Right lobe of liver (tissue), 6 donors: ENCODE measurements at regions not wholly inside any gene's neighbourhood (a gene's known extent, or its start where the extent isn't known, plus 50 kb on each side); places are given as distances from the start of the nearest gene placed in this dataset.

ENCODE experiments used
- ATAC-seq, 4 donors: fragments of 200-7000 bp; cut with Tn5 transposase; one replicate each; pipeline ENCODE4 v1.9.1; 2020; ENCODE audit warnings: mild to moderate bottlenecking in 4 of 4, moderate library complexity in 4 of 4
- DNase-seq, 3 donors: peaks; one replicate each; pipeline ENCODE4 v3.0.0-alpha.2; 2020
- H3K27ac ChIP-seq, 3 donors: fragments of 200-600 bp; one replicate each; pipeline ENCODE4 v1.8.0; 2022
- H3K27me3 ChIP-seq, 2 donors: fragments of 200-600 bp; one replicate each; pipeline ENCODE4 v1.8.0; 2022
- H3K36me3 ChIP-seq, 4 donors: fragments of 200-600 bp; sonication (generic) in 1 of 4; one replicate each; pipeline versions ENCODE4 v1.5.1 to v1.8.0; 2017 to 2022; ENCODE audit warnings: control low read depth in 1 of 4
- H3K4me1 ChIP-seq, 4 donors: fragments of 200-600 bp; sonication (generic) in 1 of 4; one replicate each; pipeline versions ENCODE4 v1.5.1 to v1.8.0; 2017 to 2022; ENCODE audit warnings: control low read depth in 1 of 4
- H3K4me3 ChIP-seq, 3 donors: fragments of 200-600 bp; one replicate each; pipeline ENCODE4 v1.8.0; 2022
- H3K9me3 ChIP-seq, 4 donors: fragments of 200-600 bp; sonication (generic) in 1 of 4; one replicate each; pipeline versions ENCODE4 v1.5.1 to v1.8.0; 2017 to 2022; ENCODE audit warnings: control low read depth in 1 of 4
- POLR2A ChIP-seq: fragments of 450-650 bp; IDR thresholded peaks from one replicate; pipeline ENCODE4 v1.6.1; 2017; ENCODE audit warnings: antibody characterized with exemption, mild to moderate bottlenecking
- WGBS: methylation state at CpG from one replicate; pipeline ENCODE4 v1.1.6; 2018; ENCODE audit warnings: low coverage, low lambda C conversion rate; ENCODE audit not compliant: insufficient coverage; ENCODE audit errors: missing lambda C conversion rate; 5-methylcytosine and 5-hydroxymethylcytosine counted together
- intact Hi-C, 2 donors: fragments of 100-400 bp; cut with DNase I; formaldehyde crosslinking; loops; one replicate each; pipeline versions ENCODE4 v1.11.2 to v1.14.1; 2022
- TF ChIP-seq, protein P1 (sequence below), 4 donors: fragments of 200-600 bp in 3 of 4; fragments of 450-650 bp in 1 of 4; IDR thresholded peaks; one replicate each; pipeline versions ENCODE4 v1.5.1 to v1.8.0; 2016 to 2022; ENCODE audit warnings: antibody characterized with exemption in 4 of 4, mild to moderate bottlenecking in 2 of 4
- donor health status: DM: no; HTN: yes; CAD: no.
- donor health status: DM: no; HTN: no; CAD: no.
- donor health status: DM: no; HTN: no; CAD: no.
- donor health status: DM: no; HTN: yes; CAD: no.
- donor health status: DM: no; HTN: yes; CAD: no.

DNA sequence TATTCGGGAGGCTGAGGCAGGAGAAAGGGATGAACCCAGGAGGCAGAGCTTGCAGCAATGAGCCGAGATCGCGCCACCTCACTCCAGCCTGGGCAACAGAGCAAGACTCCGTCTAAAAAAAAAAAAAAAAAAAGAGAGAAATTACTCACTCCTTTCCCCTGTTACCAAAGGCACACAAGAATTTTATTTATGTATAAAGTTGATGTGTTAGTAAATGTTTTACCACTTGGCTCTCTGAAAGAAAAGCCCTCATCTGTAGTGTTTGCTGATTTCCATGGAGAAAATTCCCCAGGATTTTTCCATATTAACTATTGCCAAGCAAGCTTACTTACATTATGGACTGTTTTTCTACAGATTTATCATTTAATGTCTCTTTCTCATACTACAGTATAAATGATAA is 142.1 kb upstream of the PABPC4L start:
- H3K4me1 ChIP-seq = no peaks in the 10 kb centered on the region
- WGBS = 44% methylated on average over 4 of the region's 5 CpGs
- no peak overlapping the region for H3K4me3 ChIP-seq
- DNase-seq = no peak
- intact Hi-C loops = no loop called here
- H3K27ac ChIP-seq = no peak overlapping the region
- no peak for TF ChIP-seq POLR2A
- TF ChIP-seq, protein P1, sequence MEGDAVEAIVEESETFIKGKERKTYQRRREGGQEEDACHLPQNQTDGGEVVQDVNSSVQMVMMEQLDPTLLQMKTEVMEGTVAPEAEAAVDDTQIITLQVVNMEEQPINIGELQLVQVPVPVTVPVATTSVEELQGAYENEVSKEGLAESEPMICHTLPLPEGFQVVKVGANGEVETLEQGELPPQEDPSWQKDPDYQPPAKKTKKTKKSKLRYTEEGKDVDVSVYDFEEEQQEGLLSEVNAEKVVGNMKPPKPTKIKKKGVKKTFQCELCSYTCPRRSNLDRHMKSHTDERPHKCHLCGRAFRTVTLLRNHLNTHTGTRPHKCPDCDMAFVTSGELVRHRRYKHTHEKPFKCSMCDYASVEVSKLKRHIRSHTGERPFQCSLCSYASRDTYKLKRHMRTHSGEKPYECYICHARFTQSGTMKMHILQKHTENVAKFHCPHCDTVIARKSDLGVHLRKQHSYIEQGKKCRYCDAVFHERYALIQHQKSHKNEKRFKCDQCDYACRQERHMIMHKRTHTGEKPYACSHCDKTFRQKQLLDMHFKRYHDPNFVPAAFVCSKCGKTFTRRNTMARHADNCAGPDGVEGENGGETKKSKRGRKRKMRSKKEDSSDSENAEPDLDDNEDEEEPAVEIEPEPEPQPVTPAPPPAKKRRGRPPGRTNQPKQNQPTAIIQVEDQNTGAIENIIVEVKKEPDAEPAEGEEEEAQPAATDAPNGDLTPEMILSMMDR (IDR thresholded peaks at IDR 0.05) = no peak
- no peaks in the 10 kb centered on the region for H3K36me3 ChIP-seq
- no peaks in the 10 kb centered on the region for H3K27me3 ChIP-seq
- no peaks in the 10 kb centered on the region for H3K9me3 ChIP-seq
- no peak for ATAC-seq

DNA sequence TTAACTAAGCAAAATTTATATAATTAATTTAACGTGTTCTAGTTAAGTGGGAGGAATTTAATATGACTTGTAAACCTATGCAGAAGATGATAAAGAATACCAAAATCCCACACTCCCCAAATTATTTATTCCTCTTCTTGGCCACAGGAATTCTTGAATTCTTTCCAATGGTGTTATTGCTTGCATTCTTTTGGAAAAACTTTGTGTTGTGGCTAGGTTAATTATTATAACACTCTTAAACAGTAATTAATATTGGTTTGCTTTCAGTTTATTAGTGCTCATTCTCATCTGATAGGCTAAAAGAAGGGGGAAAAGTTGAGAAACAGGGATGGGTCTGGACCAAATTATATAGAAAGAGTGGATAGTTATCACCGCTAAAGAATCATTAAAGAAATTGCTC is 141.5 kb upstream of the PABPC4L start:
- no peaks in the 10 kb centered on the region for H3K27me3 ChIP-seq
- no peak overlapping the region for H3K4me3 ChIP-seq
- no peaks in the 10 kb centered on the region for H3K36me3 ChIP-seq
- TF ChIP-seq, protein P1 (IDR thresholded peaks at IDR 0.05) = no peak
- TF ChIP-seq POLR2A = no peak
- H3K9me3 ChIP-seq = no peaks in the 10 kb centered on the region
- WGBS = 17% methylated on average over 2 of the region's 2 CpGs
- no peak overlapping the region for H3K27ac ChIP-seq
- ATAC-seq (no peak), DNase-seq (no peak)
- intact Hi-C loops = no loop called here
- no peaks in the 10 kb centered on the region for H3K4me1 ChIP-seq

DNA sequence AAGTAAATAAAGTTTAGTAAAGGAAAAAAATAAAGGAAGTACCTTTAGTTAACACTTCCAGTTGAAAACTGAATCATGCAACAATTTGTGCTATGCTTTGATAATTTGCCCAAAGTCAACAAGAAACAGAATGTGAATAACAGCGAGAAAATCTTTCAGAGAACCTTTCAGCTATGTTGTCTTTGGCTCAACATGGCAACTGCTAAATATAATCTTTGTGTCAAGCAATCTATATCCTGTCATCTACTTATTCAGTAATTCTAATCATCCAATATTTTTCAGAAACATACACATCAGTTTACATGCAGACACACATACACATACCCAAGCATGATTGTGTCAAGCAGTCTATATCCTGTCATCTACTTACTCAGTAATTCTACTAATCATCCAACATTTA is 136.0 kb upstream of the PABPC4L start:
- Histone ChIP-seq H3K27me3 (no peaks in the 10 kb centered on the region), H3K4me3 (no peak overlapping the region), H3K36me3 (no peaks in the 10 kb centered on the region), H3K27ac (no peak overlapping the region), H3K4me1 (no peaks in the 10 kb centered on the region), H3K9me3 (no peaks in the 10 kb centered on the region)
- intact Hi-C loops = no loop called here
- no peak for ATAC-seq
- 35% methylated on average over 1 of the region's 1 CpG for WGBS
- TF ChIP-seq, protein P1 (IDR thresholded peaks at IDR 0.05) = no peak
- TF ChIP-seq POLR2A = no peak
- DNase-seq = no peak

DNA sequence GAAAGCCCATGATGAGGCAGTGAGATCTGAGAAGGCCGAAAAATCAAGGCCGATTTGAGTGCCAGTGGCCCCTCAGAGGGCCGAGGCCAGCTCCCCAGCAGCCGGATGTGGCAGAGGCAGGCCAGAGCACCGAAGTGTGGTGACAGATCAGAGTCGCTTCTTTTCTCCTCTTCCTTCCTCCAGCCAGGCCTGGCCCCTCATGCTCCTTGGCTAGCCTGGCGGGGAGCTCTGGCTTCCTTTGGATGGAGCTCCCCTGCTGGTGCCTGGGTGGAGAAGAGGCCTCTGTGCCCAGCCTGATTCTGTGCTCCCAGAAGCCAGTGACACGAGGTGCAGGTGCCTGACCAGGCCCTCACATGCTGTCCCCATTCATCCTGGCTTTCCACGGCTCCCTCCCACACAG is 127.2 kb upstream of the PABPC4L start:
- intact Hi-C loops = no loop called here
- TF ChIP-seq POLR2A = no peak
- TF ChIP-seq, protein P1 (IDR thresholded peaks at IDR 0.05) = no peak
- no peaks in the 10 kb centered on the region for H3K4me1 ChIP-seq
- no peak for DNase-seq
- H3K36me3 ChIP-seq = no peaks in the 10 kb centered on the region
- no peak for ATAC-seq
- H3K9me3 ChIP-seq = no peaks in the 10 kb centered on the region
- H3K4me3 ChIP-seq = no peak overlapping the region
- 56% methylated on average over 3 of the region's 9 CpGs for WGBS
- no peak overlapping the region for H3K27ac ChIP-seq
- H3K27me3 ChIP-seq = no peaks in the 10 kb centered on the region
